ENCODE measurements at regions not wholly inside any gene's neighbourhood (a gene's known extent, or its start where the extent isn't known, plus 50 kb on each side); places are given as distances from the start of the nearest gene placed in this dataset.

DNA sequence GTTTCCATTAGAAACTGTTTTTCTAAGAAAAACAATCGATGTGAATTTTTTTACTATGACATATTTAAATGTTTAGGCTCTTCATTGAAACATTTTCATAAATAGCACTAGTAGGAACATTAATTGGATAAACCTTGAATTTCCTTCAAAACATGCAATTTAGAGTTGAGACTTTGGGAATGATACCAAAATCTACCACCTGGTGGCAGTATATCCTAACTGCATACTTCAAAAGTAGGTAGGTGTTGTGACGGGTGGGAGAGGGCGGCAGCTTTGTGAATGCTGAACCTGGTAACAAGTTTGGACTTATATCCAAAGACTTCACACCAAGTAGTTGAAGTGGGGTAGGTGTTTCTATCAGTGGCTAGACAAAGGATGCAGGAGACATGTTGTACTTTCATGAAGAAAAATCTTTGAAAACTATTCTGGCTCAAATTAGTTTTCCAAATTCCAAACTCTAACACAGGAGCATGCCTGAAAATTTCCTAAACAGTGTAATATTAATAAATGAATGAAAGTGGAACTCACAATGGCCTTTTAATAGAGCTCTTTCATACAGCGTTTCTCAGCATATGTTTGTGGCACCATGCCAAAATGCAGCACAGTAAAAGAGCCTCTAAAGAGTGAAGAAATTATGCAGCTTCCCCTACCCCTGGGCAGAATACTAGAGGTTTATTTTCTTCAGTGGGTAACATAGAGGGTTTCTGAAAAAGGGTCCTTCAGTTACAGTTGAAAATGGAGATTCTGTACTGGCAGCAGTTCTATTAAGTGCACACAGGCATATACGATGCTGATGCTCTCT is 201.0 kb upstream of the TPK1 start:
- TF ChIP-seq, protein P1, sequence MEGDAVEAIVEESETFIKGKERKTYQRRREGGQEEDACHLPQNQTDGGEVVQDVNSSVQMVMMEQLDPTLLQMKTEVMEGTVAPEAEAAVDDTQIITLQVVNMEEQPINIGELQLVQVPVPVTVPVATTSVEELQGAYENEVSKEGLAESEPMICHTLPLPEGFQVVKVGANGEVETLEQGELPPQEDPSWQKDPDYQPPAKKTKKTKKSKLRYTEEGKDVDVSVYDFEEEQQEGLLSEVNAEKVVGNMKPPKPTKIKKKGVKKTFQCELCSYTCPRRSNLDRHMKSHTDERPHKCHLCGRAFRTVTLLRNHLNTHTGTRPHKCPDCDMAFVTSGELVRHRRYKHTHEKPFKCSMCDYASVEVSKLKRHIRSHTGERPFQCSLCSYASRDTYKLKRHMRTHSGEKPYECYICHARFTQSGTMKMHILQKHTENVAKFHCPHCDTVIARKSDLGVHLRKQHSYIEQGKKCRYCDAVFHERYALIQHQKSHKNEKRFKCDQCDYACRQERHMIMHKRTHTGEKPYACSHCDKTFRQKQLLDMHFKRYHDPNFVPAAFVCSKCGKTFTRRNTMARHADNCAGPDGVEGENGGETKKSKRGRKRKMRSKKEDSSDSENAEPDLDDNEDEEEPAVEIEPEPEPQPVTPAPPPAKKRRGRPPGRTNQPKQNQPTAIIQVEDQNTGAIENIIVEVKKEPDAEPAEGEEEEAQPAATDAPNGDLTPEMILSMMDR (conservative IDR thresholded peaks at IDR 0.05; ENCODE audit: low read length): peak; percentile 94
- no peak for TF ChIP-seq EZH2phosphoT487 (IDR thresholded peaks at IDR 0.05; ENCODE audit: borderline replicate concordance, low read depth, low read length)

Measured in OCI-LY7 (cell line).